NT2/D1 (cell line): ENCODE measurements at regions not wholly inside any gene's neighbourhood (a gene's known extent, or its start where the extent isn't known, plus 50 kb on each side); places are given as distances from the start of the nearest gene placed in this dataset.

Source experiments
- DNase-seq: peaks from one replicate; pipeline ENCODE4 v3.0.0-alpha.2; 2011; ENCODE audit warnings: low read depth, low spot score
- H3K27me3 ChIP-seq: 2 replicates; pipeline ENCODE4 v1.6.0; 2011; ENCODE audit warnings: mild to moderate bottlenecking; ENCODE audit not compliant: insufficient read length, insufficient read depth
- H3K36me3 ChIP-seq: 2 replicates; pipeline ENCODE4 v1.6.1; 2011; ENCODE audit warnings: mild to moderate bottlenecking, low read length, mixed read lengths; ENCODE audit not compliant: insufficient read depth, insufficient read length
- H3K4me1 ChIP-seq: 2 replicates; pipeline ENCODE4 v1.5.1; 2011; ENCODE audit not compliant: insufficient read depth, insufficient read length
- H3K4me3 ChIP-seq: 2 replicates; pipeline ENCODE4 v1.5.1; 2011; ENCODE audit warnings: low read depth; ENCODE audit not compliant: insufficient read length
- H3K9ac ChIP-seq: 2 replicates; pipeline ENCODE4 v1.6.0; 2011; ENCODE audit warnings: low read depth; ENCODE audit not compliant: insufficient read length
- H3K9me3 ChIP-seq: 2 replicates; pipeline ENCODE4 v1.5.1; 2011; ENCODE audit warnings: mild to moderate bottlenecking, low read length; ENCODE audit not compliant: insufficient read depth
- SUZ12 ChIP-seq: IDR thresholded peaks from 2 replicates; pipeline ENCODE4 v1.6.1; 2011; ENCODE audit not compliant: insufficient read length, insufficient read depth; ENCODE audit errors: extremely low read depth
- YY1 ChIP-seq: IDR thresholded peaks from 2 replicates; pipeline ENCODE4 v1.6.1; 2011; ENCODE audit not compliant: insufficient read length, insufficient read depth
- ZNF274 ChIP-seq: IDR thresholded peaks from 2 replicates; pipeline ENCODE4 v1.6.1; 2011; ENCODE audit warnings: mild to moderate bottlenecking, low read depth, low read length

- no peaks in the 10 kb centered on the region for H3K27me3 ChIP-seq
- no peak for DNase-seq
- no peaks in the 10 kb centered on the region for H3K9me3 ChIP-seq
- H3K9ac ChIP-seq = no peak overlapping the region
- no peak overlapping the region for H3K4me3 ChIP-seq
- no peaks in the 10 kb centered on the region for H3K4me1 ChIP-seq
- TF ChIP-seq YY1 (no peak), ZNF274 (no peak), SUZ12 (no peak)
- no peaks in the 10 kb centered on the region for H3K36me3 ChIP-seq
Observed at GRCh38 chr14:101019541-101019940, 116.0 kb upstream of the RTL1 start.

- Histone ChIP-seq H3K4me3 (no peak overlapping the region), H3K9me3 (no peaks in the 10 kb centered on the region), H3K36me3 (no peaks in the 10 kb centered on the region), H3K27me3 (no peaks in the 10 kb centered on the region), H3K9ac (no peak overlapping the region), H3K4me1 (no peaks in the 10 kb centered on the region)
- no peak for DNase-seq
- TF ChIP-seq SUZ12 = no peak
- no peak for TF ChIP-seq YY1
- no peak for TF ChIP-seq ZNF274
Observed at GRCh38 chr14:101019990-101020710, 116.6 kb upstream of the RTL1 start.

GRCh38 chr14:101020834-101021370 lies 117.4 kb upstream of the RTL1 start:
- H3K9ac ChIP-seq = no peak overlapping the region
- no peaks in the 10 kb centered on the region for H3K9me3 ChIP-seq
- H3K4me1 ChIP-seq = no peaks in the 10 kb centered on the region
- no peaks in the 10 kb centered on the region for H3K27me3 ChIP-seq
- no peak overlapping the region for H3K4me3 ChIP-seq
- no peak for DNase-seq
- H3K36me3 ChIP-seq = no peaks in the 10 kb centered on the region
- TF ChIP-seq ZNF274 (no peak), YY1 (no peak), SUZ12 (no peak)

GRCh38 chr14:101022121-101022520 lies 118.6 kb upstream of the RTL1 start:
- DNase-seq = no peak
- Histone ChIP-seq H3K4me3 (no peak overlapping the region), H3K9ac (no peak overlapping the region), H3K27me3 (no peaks in the 10 kb centered on the region), H3K9me3 (no peaks in the 10 kb centered on the region), H3K4me1 (no peaks in the 10 kb centered on the region), H3K36me3 (no peaks in the 10 kb centered on the region)
- TF ChIP-seq YY1 (no peak), ZNF274 (no peak), SUZ12 (no peak)

- H3K27me3 ChIP-seq = no peaks in the 10 kb centered on the region
- no peaks in the 10 kb centered on the region for H3K36me3 ChIP-seq
- H3K4me3 ChIP-seq = no peak overlapping the region
- DNase-seq = no peak
- no peaks in the 10 kb centered on the region for H3K4me1 ChIP-seq
- H3K9me3 ChIP-seq = no peaks in the 10 kb centered on the region
- no peak overlapping the region for H3K9ac ChIP-seq
- no peak for TF ChIP-seq ZNF274
- TF ChIP-seq YY1 = no peak
- TF ChIP-seq SUZ12 = no peak
Observed at GRCh38 chr14:101022916-101023435, 119.5 kb upstream of the RTL1 start.

GRCh38 chr14:101024686-101025085 lies 121.2 kb upstream of the RTL1 start:
- Histone ChIP-seq H3K27me3 (no peaks in the 10 kb centered on the region), H3K4me3 (no peak overlapping the region), H3K36me3 (no peaks in the 10 kb centered on the region), H3K4me1 (no peaks in the 10 kb centered on the region), H3K9ac (no peak overlapping the region), H3K9me3 (no peaks in the 10 kb centered on the region)
- TF ChIP-seq SUZ12 (no peak), ZNF274 (no peak), YY1 (no peak)
- DNase-seq = no peak

- Histone ChIP-seq H3K4me3 (no peak overlapping the region), H3K27me3 (no peaks in the 10 kb centered on the region), H3K9ac (no peak overlapping the region), H3K36me3 (no peaks in the 10 kb centered on the region), H3K4me1 (no peaks in the 10 kb centered on the region), H3K9me3 (no peaks in the 10 kb centered on the region)
- no peak for DNase-seq
- TF ChIP-seq ZNF274 (no peak), SUZ12 (no peak), YY1 (no peak)
Observed at GRCh38 chr14:101025131-101025530, 121.6 kb upstream of the RTL1 start.
